GM18868 (cell line): ENCODE measurements at regions not wholly inside any gene's neighbourhood (a gene's known extent, or its start where the extent isn't known, plus 50 kb on each side); places are given as distances from the start of the nearest gene placed in this dataset.
A peak's percentile ranks its signal among the peaks of the same experiment; 100 is the strongest.
"Not testable (repeated sequence)": the region's sequence is repeated elsewhere in the genome, so short reads cannot be mapped to it uniquely, and the experiment has no call there.

ENCODE experiments used
- ATAC-seq: cut with Tn5 transposase; IDR thresholded peaks from one replicate; pipeline ENCODE4 v1.9.1; 2021; ENCODE audit warnings: mild to moderate bottlenecking, moderate library complexity; ENCODE audit not compliant: unreplicated experiment

GRCh38 chr1:222189218-222189617 is 358.7 kb downstream of the HHIPL2 start:
- ATAC-seq, result no peak

- ATAC-seq, result no peak
Measured at GRCh38 chr1:222187566-222188332, 360.2 kb downstream of the HHIPL2 start.

GRCh38 chr1:222182641-222183040 is 365.3 kb downstream of the HHIPL2 start:
- no peak for ATAC-seq

GRCh38 chr1:222181191-222181590 is 366.7 kb downstream of the HHIPL2 start:
- ATAC-seq, result no peak

GRCh38 chr1:222177496-222177895 is 370.4 kb downstream of the HHIPL2 start:
- ATAC-seq, result not testable (repeated sequence)

DNA sequence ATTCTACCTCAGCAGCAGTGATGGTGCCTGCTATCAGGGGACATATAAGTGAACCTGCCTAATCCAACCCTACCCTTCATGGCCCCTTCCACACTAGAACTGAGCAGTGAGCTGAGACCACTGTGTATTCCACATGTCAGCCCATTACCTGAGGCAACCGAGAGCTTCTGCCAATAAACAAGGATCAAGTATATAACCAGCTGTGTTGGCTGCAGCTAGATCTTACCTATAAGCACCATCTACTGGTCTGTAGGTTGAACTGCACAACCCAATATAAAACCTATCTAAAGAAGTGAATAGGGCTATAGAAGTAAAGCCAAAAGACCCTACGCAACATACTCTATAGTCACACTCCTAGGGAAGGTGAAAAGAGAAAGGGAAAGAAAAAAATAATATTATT is 376.9 kb downstream of the HHIPL2 start:
- peak; percentile 67 for ATAC-seq

GRCh38 chr1:222168621-222169020 is 379.3 kb downstream of the HHIPL2 start:
- no peak for ATAC-seq

DNA sequence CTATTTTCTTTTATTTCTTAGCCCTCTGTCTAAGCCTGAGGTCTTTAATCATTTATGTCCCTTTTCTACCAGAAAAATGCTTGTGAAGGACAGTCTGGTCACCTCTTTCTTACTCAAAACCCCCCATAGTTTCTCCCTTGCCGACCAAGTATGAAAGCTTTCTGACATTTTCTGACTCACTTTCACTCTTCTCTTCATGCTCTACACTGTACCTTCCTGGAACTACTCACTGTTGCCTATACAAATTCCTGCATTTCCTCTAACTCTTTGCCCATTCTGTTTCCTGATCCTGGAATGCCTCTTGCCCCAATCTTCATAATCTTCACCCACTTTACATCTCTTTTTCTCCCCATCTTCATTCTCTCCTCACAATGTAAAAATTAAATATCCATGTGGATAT is 380.0 kb downstream of the HHIPL2 start:
- ATAC-seq, result no peak

- peak; percentile 70 for ATAC-seq
Measured at GRCh38 chr1:222167111-222167510, 380.8 kb downstream of the HHIPL2 start.

GRCh38 chr1:222165629-222166028 is 382.3 kb downstream of the HHIPL2 start:
- ATAC-seq, result no peak

- ATAC-seq, result no peak
Measured at GRCh38 chr1:222163895-222164294, 384.0 kb downstream of the HHIPL2 start.

DNA sequence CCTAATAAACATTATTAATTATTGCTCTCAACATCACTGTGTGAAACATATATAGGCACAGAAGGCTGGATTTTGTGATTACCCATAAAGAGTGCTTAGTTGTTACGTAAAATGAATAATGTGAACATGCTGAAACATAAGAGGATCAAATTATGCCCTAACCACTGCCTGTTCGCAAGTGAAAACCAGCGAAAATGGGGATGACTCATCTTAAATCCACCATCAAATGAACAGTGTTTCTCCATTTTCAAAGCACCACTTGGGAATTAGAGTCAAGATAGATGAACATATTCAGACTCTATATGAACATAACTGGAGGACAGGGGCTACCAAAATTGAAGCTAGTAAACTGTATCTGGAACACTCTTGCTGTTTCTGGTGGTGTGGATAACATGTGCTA is 386.2 kb downstream of the HHIPL2 start:
- ATAC-seq, result no peak

GRCh38 chr1:222157612-222158011 is 390.3 kb downstream of the HHIPL2 start:
- no peak for ATAC-seq

GRCh38 chr1:222140206-222140605 is 398.3 kb upstream of the DUSP10 start:
- no peak for ATAC-seq

DNA sequence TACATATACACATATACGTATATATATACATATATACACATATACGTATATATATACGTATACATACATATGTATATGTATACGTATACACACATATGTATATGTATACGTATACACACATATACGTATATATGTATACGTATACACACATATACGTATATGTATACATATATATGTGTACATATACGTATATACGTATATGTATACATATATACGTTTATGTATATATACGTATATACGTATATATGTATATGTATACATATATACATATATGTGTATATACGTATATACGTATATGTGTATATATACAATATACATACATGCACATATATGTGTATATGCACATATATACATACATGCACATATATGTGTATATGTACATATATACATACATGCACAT is 396.2 kb upstream of the DUSP10 start:
- ATAC-seq, result no peak

DNA sequence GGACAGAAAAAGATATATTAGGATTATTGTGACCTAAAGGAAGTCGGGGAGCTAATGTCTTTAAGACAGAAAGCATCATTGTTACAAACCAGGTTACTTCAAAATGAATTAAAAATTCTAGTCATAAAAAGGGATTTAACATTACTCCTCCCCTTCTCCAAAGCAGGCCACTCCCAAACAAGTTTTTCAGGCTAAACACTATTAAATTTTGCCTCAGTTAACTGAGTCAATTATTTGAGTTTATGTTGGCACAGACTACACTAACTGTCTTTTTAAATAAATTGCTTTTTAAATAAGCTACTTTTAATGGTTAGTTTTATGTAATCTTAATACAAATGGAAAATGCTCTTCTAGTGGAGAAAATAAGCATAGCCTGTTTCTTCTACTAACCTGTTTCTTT is 395.0 kb upstream of the DUSP10 start:
- no peak for ATAC-seq

DNA sequence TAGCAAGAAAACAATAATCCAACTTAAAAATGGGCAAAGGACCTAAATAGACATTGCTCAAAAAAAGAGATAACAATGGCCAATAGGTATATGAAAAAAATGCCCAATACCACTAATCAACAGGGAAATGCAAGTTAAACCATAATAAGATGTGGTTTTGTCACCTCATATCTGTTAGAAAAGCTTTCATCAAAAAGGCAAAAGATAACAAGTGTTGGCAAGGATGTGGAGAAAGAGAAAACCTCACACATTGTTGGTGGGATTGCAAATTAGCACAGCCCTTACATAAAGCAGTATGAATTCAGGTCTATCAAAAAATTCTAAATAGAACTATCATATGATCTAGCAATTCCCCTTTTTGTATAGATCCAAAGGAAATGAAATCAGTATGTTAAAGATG is 387.2 kb upstream of the DUSP10 start:
- ATAC-seq, result no peak

GRCh38 chr1:222127526-222128152 is 385.8 kb upstream of the DUSP10 start:
- ATAC-seq, result no peak

GRCh38 chr1:222127096-222127495 is 385.2 kb upstream of the DUSP10 start:
- no peak for ATAC-seq

- no peak for ATAC-seq
Measured at GRCh38 chr1:222126052-222126451, 384.2 kb upstream of the DUSP10 start.

GRCh38 chr1:222124602-222125001 is 382.7 kb upstream of the DUSP10 start:
- no peak for ATAC-seq

DNA sequence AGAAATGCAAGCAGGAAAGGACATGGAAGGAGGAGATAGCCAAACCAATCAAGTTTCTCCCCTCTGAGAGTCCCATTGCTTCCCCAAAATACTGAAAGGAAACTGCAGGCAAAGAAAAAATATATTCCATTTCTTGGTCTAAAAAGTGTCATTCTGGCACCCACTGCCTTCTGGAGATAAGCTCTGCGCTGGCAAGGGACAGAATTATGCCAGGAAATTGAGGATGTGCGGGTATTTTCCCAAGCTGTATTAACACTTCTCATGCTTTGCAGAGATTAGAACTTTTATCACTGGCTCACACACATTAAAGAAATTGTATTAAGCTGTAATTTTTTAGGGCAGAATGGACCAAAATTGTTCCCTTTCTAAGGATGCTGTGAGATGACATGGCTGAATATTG is 381.2 kb upstream of the DUSP10 start:
- no peak for ATAC-seq

GRCh38 chr1:222117809-222118208 is 375.9 kb upstream of the DUSP10 start:
- ATAC-seq, result no peak
